GM23338 (cell line): ENCODE measurements at regions not wholly inside any gene's neighbourhood (a gene's known extent, or its start where the extent isn't known, plus 50 kb on each side); places are given as distances from the start of the nearest gene placed in this dataset.

ENCODE experiments used
- ATAC-seq: fragments of 200-7000 bp; cut with Tn5 transposase; 3 replicates; pipeline ENCODE4 v1.9.1; 2020
- DNase-seq: peaks from one replicate; pipeline ENCODE4 v3.0.0-alpha.2; 2015; ENCODE audit warnings: low spot score
- H2AFZ ChIP-seq: fragments of 200-600 bp; sonication (generic); 2 replicates; pipeline ENCODE4 v1.8.0; 2016; ENCODE audit warnings: antibody characterized with exemption, mild to moderate bottlenecking, moderate library complexity
- H3F3A ChIP-seq: fragments of 200-600 bp; sonication (generic); replicated peaks from 2 replicates; pipeline ENCODE4 v1.8.0; 2017; ENCODE audit warnings: antibody characterized with exemption, mixed run types, low read depth
- H3K27ac ChIP-seq: fragments of 200-600 bp; sonication (generic); 2 replicates; pipeline ENCODE4 v1.6.1; 2016; ENCODE audit warnings: low read depth
- H3K27me3 ChIP-seq: fragments of 200-600 bp; sonication (generic); 2 replicates; pipeline ENCODE4 v1.8.0; 2016; ENCODE audit warnings: mild to moderate bottlenecking, mixed run types, moderate library complexity; ENCODE audit not compliant: insufficient read depth
- H3K36me3 ChIP-seq: fragments of 200-600 bp; sonication (generic); 2 replicates; pipeline ENCODE4 v1.8.0; 2016; ENCODE audit warnings: mild to moderate bottlenecking; ENCODE audit not compliant: insufficient read depth
- H3K4me1 ChIP-seq: fragments of 200-600 bp; sonication (generic); 2 replicates; pipeline ENCODE4 v1.8.0; 2016; ENCODE audit warnings: mild to moderate bottlenecking, moderate library complexity; ENCODE audit not compliant: insufficient read depth
- H3K4me2 ChIP-seq: fragments of 200-600 bp; sonication (generic); 2 replicates; pipeline ENCODE4 v1.7.1; 2017; ENCODE audit warnings: mixed run types
- H3K4me3 ChIP-seq: fragments of 200-600 bp; sonication (generic); 2 replicates; pipeline ENCODE4 v1.6.1; 2016; ENCODE audit warnings: mixed run types
- H3K79me2 ChIP-seq: fragments of 200-600 bp; sonication (generic); replicated peaks from 2 replicates; pipeline ENCODE4 v1.8.0; 2017; ENCODE audit warnings: mild to moderate bottlenecking; ENCODE audit not compliant: insufficient read depth
- H3K9me2 ChIP-seq: fragments of 200-600 bp; sonication (generic); 2 replicates; pipeline ENCODE4 v1.8.0; 2017; ENCODE audit not compliant: insufficient read depth
- H4K20me1 ChIP-seq: fragments of 200-600 bp; sonication (generic); replicated peaks from 2 replicates; pipeline ENCODE4 v1.8.0; 2017; ENCODE audit warnings: mild to moderate bottlenecking; ENCODE audit not compliant: insufficient read depth
- H3K27ac Mint-ChIP-seq: 2 replicates; pipeline ENCODE4 v1.8.0; 2020; ENCODE audit warnings: inconsistent platforms, mild to moderate bottlenecking, moderate library complexity, mixed read lengths
- H3K27me3 Mint-ChIP-seq: 3 replicates; pipeline ENCODE4 v1.8.0; 2022; ENCODE audit warnings: low read depth, mild to moderate bottlenecking, moderate library complexity, mixed read lengths, inconsistent platforms; ENCODE audit not compliant: insufficient read depth, poor library complexity
- H3K36me3 Mint-ChIP-seq: 3 replicates; pipeline ENCODE4 v1.8.0; 2021; ENCODE audit warnings: low read depth, mild to moderate bottlenecking, inconsistent platforms, moderate library complexity, mixed read lengths
- H3K4me1 Mint-ChIP-seq: 3 replicates; pipeline ENCODE4 v1.8.0; 2020; ENCODE audit warnings: mild to moderate bottlenecking, inconsistent platforms, mixed read lengths
- H3K4me3 Mint-ChIP-seq: 3 replicates; pipeline ENCODE4 v1.8.0; 2021; ENCODE audit warnings: moderate library complexity, mild to moderate bottlenecking, inconsistent platforms, mixed read lengths
- H3K9me3 Mint-ChIP-seq: 3 replicates; pipeline ENCODE4 v1.8.0; 2020; ENCODE audit warnings: moderate library complexity, mild to moderate bottlenecking, inconsistent platforms, mixed read lengths
- CREB1 ChIP-seq: fragments of 250-450 bp; sonication (Bioruptor Pico); IDR thresholded peaks from 2 replicates; pipeline ENCODE4 v1.5.0; 2020; ENCODE audit warnings: low read depth, mild to moderate bottlenecking, moderate library complexity
- EZH2 ChIP-seq: fragments of 200-600 bp; sonication (generic); IDR thresholded peaks from one replicate; pipeline ENCODE4 v1.8.0; 2017; ENCODE audit warnings: antibody characterized with exemption, mild to moderate bottlenecking, low read depth; ENCODE audit not compliant: unreplicated experiment
- EZH2phosphoT487 ChIP-seq: fragments of 200-600 bp; sonication (generic); IDR thresholded peaks from one replicate; pipeline ENCODE4 v1.8.1; 2018; ENCODE audit warnings: antibody characterized with exemption; ENCODE audit not compliant: unreplicated experiment
- JUNB ChIP-seq: IDR thresholded peaks from one replicate; pipeline ENCODE4 v1.6.1; 2016; ENCODE audit warnings: antibody characterized with exemption; ENCODE audit not compliant: unreplicated experiment
- NANOG ChIP-seq: IDR thresholded peaks from 2 replicates; pipeline ENCODE4 v1.6.1; 2016; ENCODE audit warnings: antibody characterized with exemption, borderline replicate concordance
- POLR2AphosphoS5 ChIP-seq: IDR thresholded peaks from 2 replicates; pipeline ENCODE4 v1.6.1; 2016; ENCODE audit warnings: antibody characterized with exemption, low read depth
- STAT1 ChIP-seq: IDR thresholded peaks from one replicate; pipeline ENCODE4 v1.6.1; 2016; ENCODE audit warnings: antibody characterized with exemption; ENCODE audit not compliant: unreplicated experiment
- ZNF114 ChIP-seq: fragments of 250-450 bp; sonication (Bioruptor Pico); IDR thresholded peaks from 2 replicates; pipeline ENCODE4 v1.5.0; 2020; ENCODE audit warnings: mild to moderate bottlenecking, moderate library complexity
- ZNF331 ChIP-seq: fragments of 250-450 bp; sonication (Bioruptor Pico); IDR thresholded peaks from 2 replicates; pipeline ENCODE4 v1.5.0; 2020; ENCODE audit warnings: low read depth, mild to moderate bottlenecking, moderate library complexity
- TF ChIP-seq, protein P1 (sequence below): IDR thresholded peaks from one replicate; pipeline ENCODE4 v1.6.1; 2018; ENCODE audit warnings: antibody characterized with exemption; ENCODE audit not compliant: unreplicated experiment
- TF ChIP-seq, protein P2 (sequence below), 2 experiments: fragments of 200-600 bp in 1 of 2; sonication (generic) in 1 of 2; conservative IDR thresholded peaks; 2 replicates each; pipeline versions ENCODE4 v1.5.1 to v1.6.1; 2016 to 2017; ENCODE audit warnings: antibody characterized with exemption in 2 of 2, low read depth in 2 of 2, mild to moderate bottlenecking in 2 of 2, moderate library complexity in 1 of 2
- TF ChIP-seq, protein P3 (sequence below): IDR thresholded peaks from 2 replicates; pipeline ENCODE4 v1.6.1; 2016; ENCODE audit warnings: antibody characterized with exemption
- TF ChIP-seq, protein P4 (sequence below): fragments of 250-450 bp; sonication (Bioruptor Pico); IDR thresholded peaks from 2 replicates; pipeline ENCODE4 v1.5.0; 2020; ENCODE audit warnings: mild to moderate bottlenecking, moderate library complexity

DNA sequence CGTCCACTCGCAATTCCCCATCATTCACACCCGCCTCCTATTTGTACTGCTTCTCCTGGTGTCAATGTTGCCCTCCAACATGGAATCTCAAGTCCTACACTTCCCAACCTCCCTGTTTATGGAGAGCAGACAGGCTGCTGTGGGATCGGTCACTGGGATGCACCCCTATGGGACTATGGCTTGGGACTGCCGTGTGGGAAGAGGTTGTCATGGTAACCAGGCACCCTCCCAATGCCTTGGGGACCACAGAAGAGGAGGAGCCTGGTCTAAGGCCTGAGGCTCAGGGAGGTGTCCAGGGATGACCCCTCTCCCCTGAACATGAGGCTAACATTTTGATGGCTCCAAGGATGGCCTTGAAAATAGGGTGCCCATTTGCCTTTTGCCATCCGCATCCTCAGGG, 116.6 kb upstream of the CST7 start:
- H3F3A ChIP-seq, result no peaks in the 10 kb centered on the region
- TF ChIP-seq, protein P1, sequence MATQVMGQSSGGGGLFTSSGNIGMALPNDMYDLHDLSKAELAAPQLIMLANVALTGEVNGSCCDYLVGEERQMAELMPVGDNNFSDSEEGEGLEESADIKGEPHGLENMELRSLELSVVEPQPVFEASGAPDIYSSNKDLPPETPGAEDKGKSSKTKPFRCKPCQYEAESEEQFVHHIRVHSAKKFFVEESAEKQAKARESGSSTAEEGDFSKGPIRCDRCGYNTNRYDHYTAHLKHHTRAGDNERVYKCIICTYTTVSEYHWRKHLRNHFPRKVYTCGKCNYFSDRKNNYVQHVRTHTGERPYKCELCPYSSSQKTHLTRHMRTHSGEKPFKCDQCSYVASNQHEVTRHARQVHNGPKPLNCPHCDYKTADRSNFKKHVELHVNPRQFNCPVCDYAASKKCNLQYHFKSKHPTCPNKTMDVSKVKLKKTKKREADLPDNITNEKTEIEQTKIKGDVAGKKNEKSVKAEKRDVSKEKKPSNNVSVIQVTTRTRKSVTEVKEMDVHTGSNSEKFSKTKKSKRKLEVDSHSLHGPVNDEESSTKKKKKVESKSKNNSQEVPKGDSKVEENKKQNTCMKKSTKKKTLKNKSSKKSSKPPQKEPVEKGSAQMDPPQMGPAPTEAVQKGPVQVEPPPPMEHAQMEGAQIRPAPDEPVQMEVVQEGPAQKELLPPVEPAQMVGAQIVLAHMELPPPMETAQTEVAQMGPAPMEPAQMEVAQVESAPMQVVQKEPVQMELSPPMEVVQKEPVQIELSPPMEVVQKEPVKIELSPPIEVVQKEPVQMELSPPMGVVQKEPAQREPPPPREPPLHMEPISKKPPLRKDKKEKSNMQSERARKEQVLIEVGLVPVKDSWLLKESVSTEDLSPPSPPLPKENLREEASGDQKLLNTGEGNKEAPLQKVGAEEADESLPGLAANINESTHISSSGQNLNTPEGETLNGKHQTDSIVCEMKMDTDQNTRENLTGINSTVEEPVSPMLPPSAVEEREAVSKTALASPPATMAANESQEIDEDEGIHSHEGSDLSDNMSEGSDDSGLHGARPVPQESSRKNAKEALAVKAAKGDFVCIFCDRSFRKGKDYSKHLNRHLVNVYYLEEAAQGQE, result no peak
- TF ChIP-seq NANOG (no peak), POLR2AphosphoS5 (no peak), EZH2phosphoT487 (no peak), EZH2 (no peak), CREB1 (CRISPR knock-in tag) (no peak), ZNF331 (CRISPR knock-in tag) (no peak), ZNF114 (CRISPR knock-in tag) (no peak), STAT1 (no peak), JUNB (no peak)
- TF ChIP-seq, protein P2, sequence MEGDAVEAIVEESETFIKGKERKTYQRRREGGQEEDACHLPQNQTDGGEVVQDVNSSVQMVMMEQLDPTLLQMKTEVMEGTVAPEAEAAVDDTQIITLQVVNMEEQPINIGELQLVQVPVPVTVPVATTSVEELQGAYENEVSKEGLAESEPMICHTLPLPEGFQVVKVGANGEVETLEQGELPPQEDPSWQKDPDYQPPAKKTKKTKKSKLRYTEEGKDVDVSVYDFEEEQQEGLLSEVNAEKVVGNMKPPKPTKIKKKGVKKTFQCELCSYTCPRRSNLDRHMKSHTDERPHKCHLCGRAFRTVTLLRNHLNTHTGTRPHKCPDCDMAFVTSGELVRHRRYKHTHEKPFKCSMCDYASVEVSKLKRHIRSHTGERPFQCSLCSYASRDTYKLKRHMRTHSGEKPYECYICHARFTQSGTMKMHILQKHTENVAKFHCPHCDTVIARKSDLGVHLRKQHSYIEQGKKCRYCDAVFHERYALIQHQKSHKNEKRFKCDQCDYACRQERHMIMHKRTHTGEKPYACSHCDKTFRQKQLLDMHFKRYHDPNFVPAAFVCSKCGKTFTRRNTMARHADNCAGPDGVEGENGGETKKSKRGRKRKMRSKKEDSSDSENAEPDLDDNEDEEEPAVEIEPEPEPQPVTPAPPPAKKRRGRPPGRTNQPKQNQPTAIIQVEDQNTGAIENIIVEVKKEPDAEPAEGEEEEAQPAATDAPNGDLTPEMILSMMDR (conservative IDR thresholded peaks at IDR 0.05; ENCODE audit: low read depth in 2 of 2), result no peak
- TF ChIP-seq, protein P3, sequence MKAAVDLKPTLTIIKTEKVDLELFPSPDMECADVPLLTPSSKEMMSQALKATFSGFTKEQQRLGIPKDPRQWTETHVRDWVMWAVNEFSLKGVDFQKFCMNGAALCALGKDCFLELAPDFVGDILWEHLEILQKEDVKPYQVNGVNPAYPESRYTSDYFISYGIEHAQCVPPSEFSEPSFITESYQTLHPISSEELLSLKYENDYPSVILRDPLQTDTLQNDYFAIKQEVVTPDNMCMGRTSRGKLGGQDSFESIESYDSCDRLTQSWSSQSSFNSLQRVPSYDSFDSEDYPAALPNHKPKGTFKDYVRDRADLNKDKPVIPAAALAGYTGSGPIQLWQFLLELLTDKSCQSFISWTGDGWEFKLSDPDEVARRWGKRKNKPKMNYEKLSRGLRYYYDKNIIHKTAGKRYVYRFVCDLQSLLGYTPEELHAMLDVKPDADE, result no peak
- TF ChIP-seq, protein P4, sequence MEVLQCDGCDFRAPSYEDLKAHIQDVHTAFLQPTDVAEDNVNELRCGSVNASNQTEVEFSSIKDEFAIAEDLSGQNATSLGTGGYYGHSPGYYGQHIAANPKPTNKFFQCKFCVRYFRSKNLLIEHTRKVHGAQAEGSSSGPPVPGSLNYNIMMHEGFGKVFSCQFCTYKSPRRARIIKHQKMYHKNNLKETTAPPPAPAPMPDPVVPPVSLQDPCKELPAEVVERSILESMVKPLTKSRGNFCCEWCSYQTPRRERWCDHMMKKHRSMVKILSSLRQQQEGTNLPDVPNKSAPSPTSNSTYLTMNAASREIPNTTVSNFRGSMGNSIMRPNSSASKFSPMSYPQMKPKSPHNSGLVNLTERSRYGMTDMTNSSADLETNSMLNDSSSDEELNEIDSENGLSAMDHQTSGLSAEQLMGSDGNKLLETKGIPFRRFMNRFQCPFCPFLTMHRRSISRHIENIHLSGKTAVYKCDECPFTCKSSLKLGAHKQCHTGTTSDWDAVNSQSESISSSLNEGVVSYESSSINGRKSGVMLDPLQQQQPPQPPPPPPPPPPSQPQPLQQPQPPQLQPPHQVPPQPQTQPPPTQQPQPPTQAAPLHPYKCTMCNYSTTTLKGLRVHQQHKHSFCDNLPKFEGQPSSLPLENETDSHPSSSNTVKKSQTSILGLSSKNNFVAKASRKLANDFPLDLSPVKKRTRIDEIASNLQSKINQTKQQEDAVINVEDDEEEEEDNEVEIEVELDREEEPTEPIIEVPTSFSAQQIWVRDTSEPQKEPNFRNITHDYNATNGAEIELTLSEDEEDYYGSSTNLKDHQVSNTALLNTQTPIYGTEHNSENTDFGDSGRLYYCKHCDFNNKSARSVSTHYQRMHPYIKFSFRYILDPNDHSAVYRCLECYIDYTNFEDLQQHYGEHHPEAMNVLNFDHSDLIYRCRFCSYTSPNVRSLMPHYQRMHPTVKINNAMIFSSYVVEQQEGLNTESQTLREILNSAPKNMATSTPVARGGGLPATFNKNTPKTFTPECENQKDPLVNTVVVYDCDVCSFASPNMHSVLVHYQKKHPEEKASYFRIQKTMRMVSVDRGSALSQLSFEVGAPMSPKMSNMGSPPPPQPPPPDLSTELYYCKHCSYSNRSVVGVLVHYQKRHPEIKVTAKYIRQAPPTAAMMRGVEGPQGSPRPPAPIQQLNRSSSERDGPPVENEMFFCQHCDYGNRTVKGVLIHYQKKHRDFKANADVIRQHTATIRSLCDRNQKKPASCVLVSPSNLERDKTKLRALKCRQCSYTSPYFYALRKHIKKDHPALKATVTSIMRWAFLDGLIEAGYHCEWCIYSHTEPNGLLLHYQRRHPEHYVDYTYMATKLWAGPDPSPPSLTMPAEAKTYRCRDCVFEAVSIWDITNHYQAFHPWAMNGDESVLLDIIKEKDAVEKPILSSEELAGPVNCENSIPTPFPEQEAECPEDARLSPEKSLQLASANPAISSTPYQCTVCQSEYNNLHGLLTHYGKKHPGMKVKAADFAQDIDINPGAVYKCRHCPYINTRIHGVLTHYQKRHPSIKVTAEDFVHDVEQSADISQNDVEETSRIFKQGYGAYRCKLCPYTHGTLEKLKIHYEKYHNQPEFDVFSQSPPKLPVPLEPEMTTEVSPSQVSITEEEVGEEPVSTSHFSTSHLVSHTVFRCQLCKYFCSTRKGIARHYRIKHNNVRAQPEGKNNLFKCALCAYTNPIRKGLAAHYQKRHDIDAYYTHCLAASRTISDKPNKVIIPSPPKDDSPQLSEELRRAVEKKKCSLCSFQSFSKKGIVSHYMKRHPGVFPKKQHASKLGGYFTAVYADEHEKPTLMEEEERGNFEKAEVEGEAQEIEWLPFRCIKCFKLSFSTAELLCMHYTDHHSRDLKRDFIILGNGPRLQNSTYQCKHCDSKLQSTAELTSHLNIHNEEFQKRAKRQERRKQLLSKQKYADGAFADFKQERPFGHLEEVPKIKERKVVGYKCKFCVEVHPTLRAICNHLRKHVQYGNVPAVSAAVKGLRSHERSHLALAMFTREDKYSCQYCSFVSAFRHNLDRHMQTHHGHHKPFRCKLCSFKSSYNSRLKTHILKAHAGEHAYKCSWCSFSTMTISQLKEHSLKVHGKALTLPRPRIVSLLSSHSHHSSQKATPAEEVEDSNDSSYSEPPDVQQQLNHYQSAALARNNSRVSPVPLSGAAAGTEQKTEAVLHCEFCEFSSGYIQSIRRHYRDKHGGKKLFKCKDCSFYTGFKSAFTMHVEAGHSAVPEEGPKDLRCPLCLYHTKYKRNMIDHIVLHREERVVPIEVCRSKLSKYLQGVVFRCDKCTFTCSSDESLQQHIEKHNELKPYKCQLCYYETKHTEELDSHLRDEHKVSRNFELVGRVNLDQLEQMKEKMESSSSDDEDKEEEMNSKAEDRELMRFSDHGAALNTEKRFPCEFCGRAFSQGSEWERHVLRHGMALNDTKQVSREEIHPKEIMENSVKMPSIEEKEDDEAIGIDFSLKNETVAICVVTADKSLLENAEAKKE (CRISPR knock-in tag), result no peak
- no peak overlapping the region for H3K4me3 ChIP-seq
- no peaks in the 10 kb centered on the region for H3K36me3 ChIP-seq
- no peaks in the 10 kb centered on the region for H3K4me1 ChIP-seq
- ATAC-seq (no peak), DNase-seq (no peak)
- H3K79me2 ChIP-seq, result no peaks in the 10 kb centered on the region
- Mint-ChIP-seq H3K27me3 (peaks cover 5% of the 10 kb centered on the region), H3K9me3 (peaks cover 2% of the 10 kb centered on the region; the same call in 1 of the 3 replicates), H3K36me3 (no peaks in the 10 kb centered on the region; the same call in 2 of the 3 replicates), H3K27ac (no peak overlapping the region), H3K4me1 (peaks cover 2% of the 10 kb centered on the region; the same call in 1 of the 3 replicates), H3K4me3 (no peak overlapping the region)
- H3K27me3 ChIP-seq, result no peaks in the 10 kb centered on the region
- H3K9me2 ChIP-seq, result peaks cover 8% of the 10 kb centered on the region; the same call in 1 of the 2 replicates
- H3K4me2 ChIP-seq, result no peak overlapping the region
- H4K20me1 ChIP-seq, result no peaks in the 10 kb centered on the region
- no peak overlapping the region for H2AFZ ChIP-seq
- H3K27ac ChIP-seq, result no peak overlapping the region
